PC-9 (cell line): ENCODE measurements at regions not wholly inside any gene's neighbourhood (a gene's known extent, or its start where the extent isn't known, plus 50 kb on each side); places are given as distances from the start of the nearest gene placed in this dataset.

Experiments
- BruUV-seq: library from RNA; stranded (reverse); fragments of 400-500 nt; replicated peaks from 2 replicates; lab custom pipeline; 2021; lab: Mats Ljungman, UMichigan
- CTCF ChIA-PET: fragments of 300-600 bp; sonication (Branson Sonifier 250); formaldehyde crosslinking; loops from one replicate; lab custom pipeline; 2022; ENCODE audit warnings: antibody characterized with exemption; lab: Charles Lee
- POLR2A ChIA-PET: fragments of 300-600 bp; sonication (Branson Sonifier 250); formaldehyde crosslinking; loops from one replicate; lab custom pipeline; 2022; ENCODE audit warnings: antibody characterized with exemption; ENCODE audit not compliant: unreplicated experiment; lab: Charles Lee
- DNase-seq, 2 experiments: peaks; one replicate each; pipeline versions ENCODE4 v3.0.0 to v3.0.0-alpha.2; 2015 to 2022; ENCODE audit warnings: mixed read lengths in 1 of 2
- H2AFZ ChIP-seq: fragments of 200-600 bp; sonication (generic); 2 replicates; pipeline ENCODE4 v1.8.1; 2017; ENCODE audit warnings: antibody characterized with exemption
- H3F3A ChIP-seq: fragments of 200-600 bp; sonication (generic); 2 replicates; pipeline ENCODE4 v1.8.1; 2017; ENCODE audit warnings: antibody characterized with exemption, mild to moderate bottlenecking, low read depth; ENCODE audit not compliant: insufficient read depth
- H3K27ac ChIP-seq: fragments of 200-600 bp; sonication (generic); 2 replicates; pipeline ENCODE4 v1.6.1; 2016; ENCODE audit warnings: mixed run types
- H3K27me3 ChIP-seq: fragments of 200-600 bp; sonication (generic); 2 replicates; pipeline ENCODE4 v1.6.1; 2016; ENCODE audit warnings: low read depth, mixed run types; ENCODE audit not compliant: insufficient read depth
- H3K36me3 ChIP-seq: fragments of 200-600 bp; sonication (generic); 2 replicates; pipeline ENCODE4 v1.6.1; 2016; ENCODE audit warnings: low read depth, mixed run types
- H3K4me1 ChIP-seq: fragments of 200-600 bp; sonication (generic); replicated peaks from 2 replicates; pipeline ENCODE4 v1.6.1; 2016; ENCODE audit warnings: mixed run types; ENCODE audit not compliant: insufficient read depth
- H3K4me2 ChIP-seq: fragments of 200-600 bp; sonication (generic); 2 replicates; pipeline ENCODE4 v1.6.1; 2017; ENCODE audit warnings: mixed run types
- H3K4me3 ChIP-seq: fragments of 200-600 bp; sonication (generic); 2 replicates; pipeline ENCODE4 v1.6.1; 2016; ENCODE audit warnings: mixed run types
- H3K79me2 ChIP-seq: fragments of 200-600 bp; sonication (generic); 2 replicates; pipeline ENCODE4 v1.6.1; 2017; ENCODE audit warnings: low read depth, mixed run types
- H3K9me2 ChIP-seq: fragments of 200-600 bp; sonication (generic); 2 replicates; pipeline ENCODE4 v1.8.1; 2017; ENCODE audit warnings: mild to moderate bottlenecking; ENCODE audit not compliant: insufficient read depth
- H3K9me3 ChIP-seq: fragments of 200-600 bp; sonication (generic); 2 replicates; pipeline ENCODE4 v1.8.1; 2016; ENCODE audit warnings: low read depth; ENCODE audit not compliant: insufficient read depth
- H4K20me1 ChIP-seq: fragments of 200-600 bp; sonication (generic); 2 replicates; pipeline ENCODE4 v1.8.1; 2017; ENCODE audit not compliant: insufficient read depth
- CTCF ChIP-seq: fragments of 200-600 bp; sonication (generic); conservative IDR thresholded peaks from 2 replicates; pipeline ENCODE4 v1.6.1; 2017; ENCODE audit warnings: mixed run types, antibody characterized with exemption, mild to moderate bottlenecking, moderate library complexity
- EZH2 ChIP-seq: fragments of 200-600 bp; sonication (generic); IDR thresholded peaks from 2 replicates; pipeline ENCODE4 v1.8.0; 2017; ENCODE audit warnings: antibody characterized with exemption, low read depth
- intact Hi-C: fragments of 100-400 bp; cut with micrococcal nuclease; formaldehyde crosslinking; loops from one replicate; pipeline ENCODE4 v1.10.0; 2022; ENCODE audit not compliant: unreplicated experiment

- intact Hi-C loops: no loop called here
Observed at GRCh38 chr3:151944356-151944755, 70.9 kb downstream of the SUCNR1 start.

GRCh38 chr3:151946606-151947005 is 73.2 kb downstream of the SUCNR1 start:
- TF ChIP-seq CTCF: no peak
- TF ChIP-seq EZH2: no peak
- ChIA-PET CTCF (no interaction called here), POLR2A (no interaction called here)
- Histone ChIP-seq H3F3A (no peaks in the 10 kb centered on the region; the same call in 1 of the 2 replicates), H3K4me1 (no peaks in the 10 kb centered on the region), H3K4me2 (no peak overlapping the region), H3K9me3 (no peaks in the 10 kb centered on the region), H3K27ac (no peak overlapping the region), H3K4me3 (no peak overlapping the region), H3K27me3 (no peaks in the 10 kb centered on the region), H3K9me2 (no peaks in the 10 kb centered on the region), H4K20me1 (no peaks in the 10 kb centered on the region), H2AFZ (no peak overlapping the region), H3K79me2 (no peaks in the 10 kb centered on the region), H3K36me3 (no peaks in the 10 kb centered on the region)
- no peak for DNase-seq
- intact Hi-C loops: no loop called here
- BruUV-seq: no TSS peak

More at GRCh38 chr3:151944356-151944755, 70.9 kb downstream of the SUCNR1 start:
- H3K9me3 ChIP-seq: no peaks in the 10 kb centered on the region
- H3K4me2 ChIP-seq: no peak overlapping the region
- no peak overlapping the region for H2AFZ ChIP-seq
- no peaks in the 10 kb centered on the region for H4K20me1 ChIP-seq
- no peaks in the 10 kb centered on the region; the same call in 1 of the 2 replicates for H3F3A ChIP-seq
- TF ChIP-seq EZH2 (no peak), CTCF (no peak)
- H3K9me2 ChIP-seq: no peaks in the 10 kb centered on the region
- BruUV-seq: no TSS peak
- H3K4me1 ChIP-seq: no peaks in the 10 kb centered on the region
- ChIA-PET POLR2A (no interaction called here), CTCF (no interaction called here)
- H3K4me3 ChIP-seq: no peak overlapping the region
- no peak for DNase-seq
- H3K36me3 ChIP-seq: no peaks in the 10 kb centered on the region
- H3K27ac ChIP-seq: no peak overlapping the region
- no peaks in the 10 kb centered on the region for H3K27me3 ChIP-seq
- H3K79me2 ChIP-seq: no peaks in the 10 kb centered on the region

- Histone ChIP-seq H2AFZ (no peak overlapping the region), H3K4me3 (no peak overlapping the region), H3K27ac (no peak overlapping the region), H3K9me3 (no peaks in the 10 kb centered on the region), H3K4me1 (no peaks in the 10 kb centered on the region), H3K4me2 (no peak overlapping the region), H4K20me1 (no peaks in the 10 kb centered on the region), H3F3A (no peaks in the 10 kb centered on the region), H3K79me2 (no peaks in the 10 kb centered on the region), H3K36me3 (no peaks in the 10 kb centered on the region), H3K27me3 (no peaks in the 10 kb centered on the region), H3K9me2 (no peaks in the 10 kb centered on the region)
- DNase-seq: no peak
- TF ChIP-seq CTCF (no peak), EZH2 (no peak)
- no TSS peak for BruUV-seq
- ChIA-PET POLR2A (no interaction called here), CTCF (no interaction called here)
- intact Hi-C loops: no loop called here
Observed at GRCh38 chr3:151949706-151950105, 76.3 kb downstream of the SUCNR1 start.
